ENCODE measurements at regions not wholly inside any gene's neighbourhood (a gene's known extent, or its start where the extent isn't known, plus 50 kb on each side); places are given as distances from the start of the nearest gene placed in this dataset.
"Not testable (repeated sequence)": the region's sequence is repeated elsewhere in the genome, so short reads cannot be mapped to it uniquely, and the experiment has no call there.

GRCh38 chr1:146317785-146318184, 89.0 kb upstream of the NOTCH2NLA start:
- TF ChIP-seq POLR2A (IDR thresholded peaks at IDR 0.05): not testable (repeated sequence)
- TF ChIP-seq, protein P1, sequence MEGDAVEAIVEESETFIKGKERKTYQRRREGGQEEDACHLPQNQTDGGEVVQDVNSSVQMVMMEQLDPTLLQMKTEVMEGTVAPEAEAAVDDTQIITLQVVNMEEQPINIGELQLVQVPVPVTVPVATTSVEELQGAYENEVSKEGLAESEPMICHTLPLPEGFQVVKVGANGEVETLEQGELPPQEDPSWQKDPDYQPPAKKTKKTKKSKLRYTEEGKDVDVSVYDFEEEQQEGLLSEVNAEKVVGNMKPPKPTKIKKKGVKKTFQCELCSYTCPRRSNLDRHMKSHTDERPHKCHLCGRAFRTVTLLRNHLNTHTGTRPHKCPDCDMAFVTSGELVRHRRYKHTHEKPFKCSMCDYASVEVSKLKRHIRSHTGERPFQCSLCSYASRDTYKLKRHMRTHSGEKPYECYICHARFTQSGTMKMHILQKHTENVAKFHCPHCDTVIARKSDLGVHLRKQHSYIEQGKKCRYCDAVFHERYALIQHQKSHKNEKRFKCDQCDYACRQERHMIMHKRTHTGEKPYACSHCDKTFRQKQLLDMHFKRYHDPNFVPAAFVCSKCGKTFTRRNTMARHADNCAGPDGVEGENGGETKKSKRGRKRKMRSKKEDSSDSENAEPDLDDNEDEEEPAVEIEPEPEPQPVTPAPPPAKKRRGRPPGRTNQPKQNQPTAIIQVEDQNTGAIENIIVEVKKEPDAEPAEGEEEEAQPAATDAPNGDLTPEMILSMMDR (IDR thresholded peaks at IDR 0.05): not testable (repeated sequence)

All from vagina (tissue), 2 donors.